ENCODE measurements at regions not wholly inside any gene's neighbourhood (a gene's known extent, or its start where the extent isn't known, plus 50 kb on each side); places are given as distances from the start of the nearest gene placed in this dataset.

DNA sequence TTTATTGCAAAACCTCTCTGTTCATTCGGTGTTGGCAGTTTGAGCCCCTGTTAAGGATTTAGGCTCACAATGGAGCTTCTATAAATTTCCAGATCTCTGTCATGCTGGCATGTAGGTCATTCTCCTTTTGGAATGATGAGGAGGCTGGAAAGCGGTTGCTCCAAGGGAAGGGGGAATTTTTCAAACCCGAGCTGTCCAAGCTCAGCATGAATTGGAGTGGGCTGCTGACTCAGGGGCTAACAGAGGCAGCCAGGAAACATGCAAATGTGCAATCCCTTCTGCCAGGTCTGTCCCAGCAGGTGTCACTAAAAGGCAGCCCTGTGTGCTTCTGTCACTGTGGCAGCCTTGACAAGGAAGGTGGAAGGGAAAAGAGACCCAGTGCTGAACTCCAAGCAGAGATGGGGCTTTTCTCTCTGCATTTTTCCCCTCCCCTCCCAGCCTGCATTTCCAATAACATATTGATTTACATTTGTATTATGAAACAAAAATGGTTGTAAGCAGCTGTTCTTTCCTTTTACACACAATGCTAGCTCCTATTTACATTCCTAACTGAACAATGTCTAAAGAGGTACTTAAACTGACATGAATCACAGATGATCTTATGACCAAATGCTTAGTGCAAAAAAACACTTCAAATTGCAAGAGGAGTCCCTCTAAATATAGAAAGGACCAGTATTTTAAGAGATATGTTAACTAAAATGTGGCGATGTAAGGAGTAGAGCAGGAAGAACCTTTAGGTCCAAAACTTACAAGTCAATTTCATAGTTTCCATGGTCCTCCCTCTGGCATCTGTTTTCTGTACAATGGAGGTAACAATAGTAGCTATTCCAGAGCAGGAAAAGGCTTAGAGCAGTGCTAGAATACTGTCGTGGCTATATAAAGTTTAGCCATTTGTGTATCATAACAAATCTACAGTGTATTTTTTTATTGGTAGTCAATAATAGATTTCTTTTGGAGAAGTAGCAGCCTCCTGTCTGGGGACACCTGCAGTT lies 84.5 kb upstream of the ATP10A start:
- no peak for DNase-seq

DNA sequence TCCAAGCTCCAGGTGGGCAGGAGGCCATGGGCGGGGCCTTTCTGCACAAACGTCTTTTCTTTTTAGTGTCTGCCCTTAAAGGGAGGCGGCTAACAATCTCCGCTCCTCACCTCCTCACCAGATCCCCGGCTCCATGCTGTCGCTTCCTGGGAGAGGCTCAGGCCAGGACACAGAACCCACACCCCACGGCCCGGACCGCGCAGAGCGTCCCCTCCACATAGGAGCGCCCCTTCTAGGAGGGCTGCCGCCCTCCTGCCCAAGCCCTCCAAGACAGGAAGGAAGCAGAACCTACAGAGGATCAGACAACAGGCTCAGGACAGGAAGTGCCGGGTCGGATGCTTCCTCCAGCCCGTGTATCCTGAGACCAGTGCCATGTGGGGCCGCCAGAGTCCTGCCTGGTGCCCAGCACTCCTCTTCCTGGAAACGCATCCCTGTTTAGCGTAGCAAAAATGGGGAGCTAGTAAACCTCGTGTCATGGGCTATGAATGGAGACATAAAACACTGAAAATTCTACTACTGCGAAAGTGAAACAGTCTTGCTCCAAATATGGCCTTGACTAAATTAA lies 83.2 kb upstream of the ATP10A start:
- DNase-seq, result no peak

DNA sequence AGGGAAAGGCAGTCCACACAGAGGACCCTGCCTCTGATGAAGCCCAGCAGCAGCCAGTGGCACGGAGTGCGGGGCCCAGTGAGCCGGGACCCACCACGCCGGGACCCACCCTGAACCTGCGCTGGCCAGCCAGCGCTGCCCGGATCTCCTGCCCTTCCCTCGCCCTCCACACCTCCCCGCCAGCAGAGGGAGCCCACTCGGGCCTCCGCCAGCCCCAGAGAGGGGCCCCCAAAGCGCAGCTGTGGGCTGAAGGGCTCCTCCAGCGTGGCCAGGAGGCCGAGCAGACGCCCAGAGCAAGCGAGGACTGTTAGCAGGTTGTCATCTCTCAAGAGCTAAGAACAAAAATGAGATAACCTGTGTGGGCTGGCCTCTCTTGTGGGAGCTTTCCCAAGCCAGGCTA lies 81.3 kb upstream of the ATP10A start:
- no peak for DNase-seq

DNA sequence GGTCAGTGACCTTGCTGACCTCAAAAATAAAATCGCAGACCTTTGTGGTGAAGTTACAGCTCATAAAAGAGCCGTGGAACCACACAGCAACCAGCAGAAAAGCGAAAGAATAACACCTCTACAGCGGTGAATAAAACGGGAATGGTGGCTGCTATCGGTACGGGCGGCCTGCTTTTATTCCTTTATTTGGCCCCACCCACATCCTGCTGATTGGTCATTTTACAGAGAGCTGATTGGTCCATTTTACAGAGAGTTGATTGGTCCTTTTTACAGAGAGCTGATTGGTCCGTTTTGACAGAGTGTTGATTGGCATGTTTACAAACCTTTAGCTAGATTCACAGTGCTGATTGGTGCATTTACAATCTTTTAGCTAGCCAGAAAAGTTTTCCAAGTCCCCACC lies 80.7 kb upstream of the ATP10A start:
- no peak for DNase-seq

DNA sequence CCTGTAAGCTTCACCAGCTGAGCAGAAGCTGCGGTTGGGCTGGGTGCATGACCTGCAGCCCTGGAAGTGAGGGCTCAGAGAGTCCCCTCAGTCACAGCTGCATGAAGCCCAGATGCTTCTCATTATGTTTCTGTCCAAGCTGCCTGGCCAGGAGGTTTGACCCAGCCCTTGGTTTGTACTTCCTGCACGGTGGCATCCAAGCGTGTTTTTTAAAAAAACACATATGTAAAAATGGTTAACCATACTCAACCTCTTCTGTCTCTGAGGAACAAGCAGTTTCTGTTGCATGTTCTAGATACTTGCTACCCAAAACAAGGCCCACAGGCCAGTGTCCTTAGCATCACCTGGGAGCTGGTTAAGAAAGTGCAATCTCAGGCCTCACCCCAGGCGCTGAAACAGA lies 76.0 kb upstream of the ATP10A start:
- no peak for DNase-seq

DNA sequence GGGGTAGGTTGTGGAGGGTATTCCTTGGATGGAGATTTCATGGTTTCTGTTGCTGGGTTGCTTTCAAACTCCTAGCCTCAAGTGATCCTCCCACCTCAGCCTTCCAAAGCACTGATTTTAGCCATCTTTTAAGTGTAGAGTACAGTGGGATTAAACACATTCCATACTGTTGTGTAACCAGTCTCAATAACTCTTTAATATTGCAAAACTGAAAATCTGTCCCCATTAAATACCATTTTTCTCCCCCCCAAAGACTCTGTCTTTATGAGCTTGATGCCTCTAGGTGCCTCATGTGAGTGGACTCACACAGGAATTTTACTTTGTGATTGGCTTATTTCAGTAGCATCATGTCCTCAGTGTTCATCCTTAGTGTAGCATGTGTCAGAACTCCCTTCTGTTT lies 74.7 kb upstream of the ATP10A start:
- DNase-seq, result no peak

DNA sequence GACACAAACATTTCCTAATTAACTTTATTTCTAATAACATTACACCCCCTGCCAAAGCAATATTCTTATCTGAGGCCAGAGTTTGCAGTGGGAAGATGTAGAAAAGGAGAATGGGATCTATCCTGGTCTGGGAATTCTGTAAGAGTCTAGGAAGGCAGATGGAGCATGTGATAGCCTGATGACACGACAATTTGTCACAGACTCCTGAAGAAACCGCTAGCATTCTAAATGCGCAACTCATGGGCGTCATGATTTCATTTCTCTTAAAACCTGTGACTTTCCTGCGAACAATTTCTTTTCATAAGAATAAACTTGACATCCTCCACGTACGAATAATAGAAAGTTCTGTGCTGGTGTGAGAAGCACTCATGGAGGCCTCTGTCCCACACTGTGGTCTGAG lies 72.9 kb upstream of the ATP10A start:
- no peak for DNase-seq

DNA sequence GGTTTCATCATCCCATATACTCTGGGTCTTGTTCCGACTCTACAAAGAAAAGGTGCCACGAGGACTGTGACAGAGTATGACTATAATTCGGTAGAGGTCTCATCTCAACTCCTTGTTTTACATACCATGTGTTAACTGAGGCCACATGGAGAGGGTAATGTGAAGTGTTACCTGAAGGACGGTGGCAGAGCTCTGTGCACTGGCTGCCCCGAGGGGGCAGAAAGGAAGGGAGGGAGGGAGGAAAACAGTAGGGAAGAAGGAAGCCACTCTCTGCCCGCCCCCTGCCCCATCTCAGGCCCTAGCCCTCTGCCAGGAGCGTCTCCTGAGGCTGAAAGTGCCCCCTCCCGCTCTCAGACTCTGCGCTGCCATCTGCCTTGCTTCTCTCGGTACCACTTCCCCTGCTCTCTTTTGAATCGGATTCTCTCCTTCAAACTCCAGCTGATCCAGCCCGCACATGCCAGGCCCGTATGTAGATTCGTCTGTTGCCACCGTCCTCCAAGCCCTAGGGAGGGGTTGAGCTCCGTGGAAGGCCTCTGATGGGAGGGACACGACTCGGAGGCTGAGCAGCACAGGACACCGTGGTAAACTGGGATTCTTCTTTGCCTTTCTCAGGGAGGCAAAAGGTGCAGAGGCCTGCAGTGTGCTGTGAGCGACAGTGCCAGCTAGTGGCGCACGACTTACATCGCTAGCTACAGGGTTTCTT lies 70.5 kb upstream of the ATP10A start:
- DNase-seq, result peak; percentile 64

DNA sequence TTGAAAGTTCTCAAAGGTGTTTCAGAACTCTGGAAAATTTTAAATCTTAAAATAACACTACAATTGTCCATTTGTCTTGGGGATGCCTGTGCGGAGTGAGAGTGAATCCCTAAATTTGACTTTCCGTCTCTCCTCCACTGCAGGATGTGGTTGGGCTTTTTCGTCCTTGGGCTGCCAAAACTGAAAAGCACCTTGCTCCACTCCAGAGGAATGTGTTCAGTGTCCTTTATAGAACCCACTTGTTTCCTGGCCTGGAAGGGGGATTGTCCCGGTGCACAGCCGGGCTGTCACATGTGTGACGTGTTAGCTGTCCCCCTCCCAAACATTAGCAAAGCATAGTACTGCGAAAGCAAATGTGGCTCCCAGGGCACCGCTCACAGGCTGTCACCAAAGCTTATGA lies 69.6 kb upstream of the ATP10A start:
- DNase-seq, result no peak

DNA sequence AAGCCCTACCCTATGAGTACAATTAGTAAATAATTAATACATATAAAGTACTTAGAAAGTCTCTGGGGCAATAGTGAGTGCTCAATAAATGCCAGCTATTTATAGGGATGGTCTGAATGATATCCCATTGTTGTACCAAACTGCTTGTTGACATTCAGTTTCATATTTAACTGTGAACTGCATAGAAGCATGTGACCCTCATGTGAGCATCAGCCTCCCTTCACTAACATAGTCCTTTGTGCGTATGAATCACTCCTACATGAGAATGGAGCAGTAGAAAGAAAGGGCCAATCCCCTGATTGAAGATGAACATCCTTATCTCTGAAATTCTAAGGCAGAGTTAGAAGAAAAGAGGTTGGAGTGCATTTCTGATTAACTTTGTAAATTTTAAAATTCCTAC lies 68.7 kb upstream of the ATP10A start:
- no peak for DNase-seq

DNA sequence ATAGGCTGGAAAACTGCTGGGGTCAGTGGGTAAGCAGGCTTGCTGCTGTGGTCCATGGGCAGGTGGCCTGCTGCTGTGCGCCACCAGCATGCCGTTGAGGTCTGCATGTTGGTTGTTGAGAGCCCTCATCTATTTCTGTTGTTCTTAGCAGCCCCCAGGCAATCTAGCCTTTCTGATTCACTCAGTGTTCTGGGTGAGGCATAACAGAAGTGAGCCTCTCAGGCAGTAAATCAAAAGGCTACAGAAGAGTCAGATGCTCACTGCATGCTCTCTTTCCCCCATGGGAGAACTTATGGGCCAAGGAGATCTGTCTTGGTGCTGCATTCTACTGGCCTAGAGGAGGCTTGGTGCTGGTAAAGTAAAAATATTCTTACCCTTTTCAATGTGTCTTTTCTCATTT lies 67.8 kb upstream of the ATP10A start:
- DNase-seq, result no peak
